Panc1 (cell line): ENCODE measurements at regions not wholly inside any gene's neighbourhood (a gene's known extent, or its start where the extent isn't known, plus 50 kb on each side); places are given as distances from the start of the nearest gene placed in this dataset.

Source experiments
- ATAC-seq: fragments of 200-7000 bp; cut with Tn5 transposase; 2 replicates; pipeline ENCODE4 v1.9.1; 2020; ENCODE audit warnings: mild to moderate bottlenecking, moderate library complexity
- BruUV-seq: library from RNA; stranded (reverse); fragments of 400-500 nt; replicated peaks from 2 replicates; lab custom pipeline; 2021; lab: Mats Ljungman, UMichigan
- CTCF ChIA-PET: fragments of 300-600 bp; sonication (Branson Sonifier 250); formaldehyde crosslinking; loops from one replicate; lab custom pipeline; 2022; ENCODE audit warnings: antibody characterized with exemption; lab: Charles Lee
- POLR2A ChIA-PET: fragments of 300-600 bp; sonication (Branson Sonifier 250); formaldehyde crosslinking; loops from one replicate; lab custom pipeline; 2022; ENCODE audit warnings: antibody characterized with exemption; lab: Charles Lee
- DNase-seq: peaks from one replicate; pipeline ENCODE4 v3.0.0-alpha.2; 2010; ENCODE audit warnings: low read depth, low spot score
- H3K27ac ChIP-seq: 2 replicates; pipeline ENCODE4 v1.5.1; 2011; ENCODE audit warnings: mild to moderate bottlenecking, low read length, inconsistent platforms
- H3K27me3 ChIP-seq: fragments of 200-500 bp; sonication (Bioruptor generic); 2 replicates; pipeline ENCODE4 v1.6.0; 2014; ENCODE audit warnings: low read length, inconsistent platforms; ENCODE audit not compliant: control insufficient read depth, insufficient read depth
- H3K36me3 ChIP-seq: fragments of 200-500 bp; sonication (Bioruptor generic); 2 replicates; pipeline ENCODE4 v1.5.1; 2014; ENCODE audit warnings: inconsistent platforms, mild to moderate bottlenecking, low read length, moderate library complexity; ENCODE audit not compliant: control insufficient read depth, insufficient read depth
- H3K4me1 ChIP-seq: 2 replicates; pipeline ENCODE4 v1.5.1; 2011; ENCODE audit warnings: inconsistent platforms, mild to moderate bottlenecking, low read length, moderate library complexity; ENCODE audit not compliant: control insufficient read depth, insufficient read depth
- H3K4me3 ChIP-seq, 2 experiments: 2 replicates each; pipeline ENCODE4 v1.5.1; 2011 to 2012; ENCODE audit warnings: low read depth in 2 of 2, low read length in 2 of 2, mild to moderate bottlenecking in 2 of 2, inconsistent platforms in 1 of 2, moderate library complexity in 1 of 2
- H3K9me3 ChIP-seq: fragments of 200-500 bp; sonication (Bioruptor generic); 2 replicates; pipeline ENCODE4 v1.5.1; 2014; ENCODE audit warnings: low read depth, mild to moderate bottlenecking, inconsistent platforms, low read length, moderate library complexity; ENCODE audit not compliant: control insufficient read depth, insufficient read depth
- CTCF ChIP-seq: fragments of 450-650 bp; IDR thresholded peaks from 2 replicates; pipeline ENCODE4 v1.5.1; 2017; ENCODE audit warnings: mild to moderate bottlenecking
- POLR2AphosphoS5 ChIP-seq: IDR thresholded peaks from 2 replicates; pipeline ENCODE4 v1.6.1; 2012; ENCODE audit warnings: mild to moderate bottlenecking, low read depth, low read length, moderate library complexity
- SIN3A ChIP-seq: IDR thresholded peaks from 2 replicates; pipeline ENCODE4 v1.6.1; 2012; ENCODE audit warnings: low read depth, mild to moderate bottlenecking, low read length, moderate library complexity, borderline replicate concordance; ENCODE audit not compliant: insufficient read depth
- TCF7L2 ChIP-seq: IDR thresholded peaks from 2 replicates; pipeline ENCODE4 v1.6.1; 2011; ENCODE audit warnings: mild to moderate bottlenecking, low read depth, low read length, inconsistent platforms
- in situ Hi-C: cut with HindIII; loops from 2 replicates; pipeline ENCODE4 v1.10.0; 2016; ENCODE audit warnings: low sequenced_read_pairs, low pct_unique_long_range_greater_than_20kb
- intact Hi-C: fragments of 100-400 bp; cut with micrococcal nuclease; formaldehyde crosslinking; loops from one replicate; pipeline ENCODE4 v1.10.0; 2022; ENCODE audit not compliant: unreplicated experiment
- TF ChIP-seq, protein P1 (sequence below), 2 experiments: IDR thresholded peaks; 2 replicates each; pipeline ENCODE4 v1.6.1; 2011 to 2012; ENCODE audit warnings: low read depth in 2 of 2, control low read depth in 1 of 2, low read length in 1 of 2, mild to moderate bottlenecking in 1 of 2, moderate library complexity in 1 of 2; ENCODE audit not compliant: insufficient read depth in 1 of 2

GRCh38 chr4:124433044-124433443 lies 279.5 kb downstream of the ANKRD50 start:
- POLR2A ChIA-PET, result no interaction called here

GRCh38 chr4:124433500-124433899 lies 279.0 kb downstream of the ANKRD50 start:
- POLR2A ChIA-PET, result no interaction called here
- BruUV-seq, result no TSS peak
- Histone ChIP-seq H3K27ac (no peak overlapping the region), H3K4me1 (no peaks in the 10 kb centered on the region), H3K36me3 (no peaks in the 10 kb centered on the region), H3K4me3 (no peak overlapping the region), H3K27me3 (no peaks in the 10 kb centered on the region), H3K9me3 (no peaks in the 10 kb centered on the region)
- ATAC-seq (no peak), DNase-seq (no peak)
- CTCF ChIA-PET, result no interaction called here
- intact Hi-C loops, result no loop called here
- no peak for TF ChIP-seq POLR2AphosphoS5
- in situ Hi-C loops, result no loop called here

More at GRCh38 chr4:124433044-124433443, 279.5 kb downstream of the ANKRD50 start:
- Histone ChIP-seq H3K27ac (no peak overlapping the region), H3K36me3 (no peaks in the 10 kb centered on the region), H3K4me3 (no peak overlapping the region), H3K9me3 (no peaks in the 10 kb centered on the region), H3K4me1 (no peaks in the 10 kb centered on the region), H3K27me3 (no peaks in the 10 kb centered on the region)
- in situ Hi-C loops (no loop called here), intact Hi-C loops (no loop called here)
- no peak for ATAC-seq
- BruUV-seq, result no TSS peak
- TF ChIP-seq POLR2AphosphoS5, result no peak
- TF ChIP-seq TCF7L2, result no peak
- no peak for TF ChIP-seq SIN3A
- TF ChIP-seq, protein P1, sequence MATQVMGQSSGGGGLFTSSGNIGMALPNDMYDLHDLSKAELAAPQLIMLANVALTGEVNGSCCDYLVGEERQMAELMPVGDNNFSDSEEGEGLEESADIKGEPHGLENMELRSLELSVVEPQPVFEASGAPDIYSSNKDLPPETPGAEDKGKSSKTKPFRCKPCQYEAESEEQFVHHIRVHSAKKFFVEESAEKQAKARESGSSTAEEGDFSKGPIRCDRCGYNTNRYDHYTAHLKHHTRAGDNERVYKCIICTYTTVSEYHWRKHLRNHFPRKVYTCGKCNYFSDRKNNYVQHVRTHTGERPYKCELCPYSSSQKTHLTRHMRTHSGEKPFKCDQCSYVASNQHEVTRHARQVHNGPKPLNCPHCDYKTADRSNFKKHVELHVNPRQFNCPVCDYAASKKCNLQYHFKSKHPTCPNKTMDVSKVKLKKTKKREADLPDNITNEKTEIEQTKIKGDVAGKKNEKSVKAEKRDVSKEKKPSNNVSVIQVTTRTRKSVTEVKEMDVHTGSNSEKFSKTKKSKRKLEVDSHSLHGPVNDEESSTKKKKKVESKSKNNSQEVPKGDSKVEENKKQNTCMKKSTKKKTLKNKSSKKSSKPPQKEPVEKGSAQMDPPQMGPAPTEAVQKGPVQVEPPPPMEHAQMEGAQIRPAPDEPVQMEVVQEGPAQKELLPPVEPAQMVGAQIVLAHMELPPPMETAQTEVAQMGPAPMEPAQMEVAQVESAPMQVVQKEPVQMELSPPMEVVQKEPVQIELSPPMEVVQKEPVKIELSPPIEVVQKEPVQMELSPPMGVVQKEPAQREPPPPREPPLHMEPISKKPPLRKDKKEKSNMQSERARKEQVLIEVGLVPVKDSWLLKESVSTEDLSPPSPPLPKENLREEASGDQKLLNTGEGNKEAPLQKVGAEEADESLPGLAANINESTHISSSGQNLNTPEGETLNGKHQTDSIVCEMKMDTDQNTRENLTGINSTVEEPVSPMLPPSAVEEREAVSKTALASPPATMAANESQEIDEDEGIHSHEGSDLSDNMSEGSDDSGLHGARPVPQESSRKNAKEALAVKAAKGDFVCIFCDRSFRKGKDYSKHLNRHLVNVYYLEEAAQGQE (IDR thresholded peaks at IDR 0.05; ENCODE audit: insufficient read depth in 1 of 2, low read depth in 2 of 2, low read length in 1 of 2), result no peak
- no peak for TF ChIP-seq CTCF
- DNase-seq, result no peak
- CTCF ChIA-PET, result no interaction called here

DNA sequence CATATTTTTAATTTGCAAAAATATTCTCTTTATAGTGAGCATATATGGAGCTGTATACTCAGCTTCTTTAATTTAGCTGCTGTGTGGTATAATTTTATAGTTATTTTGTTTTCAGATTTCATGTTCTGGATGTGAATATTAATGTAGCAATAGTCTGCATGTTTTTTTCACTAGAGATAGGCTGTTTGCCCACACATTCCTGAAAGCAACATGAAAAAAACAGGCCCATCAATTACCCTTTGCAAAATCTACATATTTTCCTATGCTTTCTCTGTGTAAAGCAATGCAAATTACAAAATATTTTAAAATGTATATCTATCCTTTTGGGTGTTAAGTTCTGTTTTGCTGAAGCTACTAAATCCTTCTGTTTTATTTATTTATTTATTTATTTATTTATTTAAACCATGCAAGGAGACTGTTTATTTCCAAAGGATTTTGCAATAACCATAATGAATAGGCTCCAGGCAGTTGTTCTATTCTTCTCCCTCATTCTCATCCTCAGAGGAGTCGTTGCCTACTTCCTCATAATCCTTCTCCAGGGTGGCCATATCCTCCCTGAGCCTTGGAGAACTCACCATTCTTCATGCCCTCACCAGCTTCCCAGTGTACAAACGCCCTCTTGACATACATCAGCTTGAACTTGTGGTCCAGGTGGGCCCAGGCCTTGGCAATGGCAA lies 277.1 kb downstream of the ANKRD50 start:
- POLR2A ChIA-PET, result no interaction called here
- no peak for DNase-seq
- intact Hi-C loops, result no loop called here

More for the DNA sequence above, 277.1 kb downstream of the ANKRD50 start:
- H3K27ac ChIP-seq, result no peak overlapping the region
- no peaks in the 10 kb centered on the region for H3K4me1 ChIP-seq
- H3K9me3 ChIP-seq, result no peaks in the 10 kb centered on the region
- in situ Hi-C loops, result no loop called here
- H3K36me3 ChIP-seq, result no peaks in the 10 kb centered on the region
- H3K27me3 ChIP-seq, result no peaks in the 10 kb centered on the region
- CTCF ChIA-PET, result no interaction called here
- no peak for ATAC-seq
- no peak for TF ChIP-seq SIN3A
- TF ChIP-seq POLR2AphosphoS5, result no peak
- TF ChIP-seq TCF7L2, result no peak
- TF ChIP-seq, protein P1 (IDR thresholded peaks at IDR 0.05; ENCODE audit: insufficient read depth in 1 of 2, low read depth in 2 of 2, low read length in 1 of 2), result no peak
- TF ChIP-seq CTCF, result no peak
- no peak overlapping the region for H3K4me3 ChIP-seq
- BruUV-seq, result no TSS peak
